DND-41 (cell line): ENCODE measurements at regions not wholly inside any gene's neighbourhood (a gene's known extent, or its start where the extent isn't known, plus 50 kb on each side); places are given as distances from the start of the nearest gene placed in this dataset.

Source experiments
- ATAC-seq: fragments of 200-7000 bp; cut with Tn5 transposase; 3 replicates; pipeline ENCODE4 v1.9.1; 2021; ENCODE audit warnings: low read depth; ENCODE audit not compliant: insufficient read depth
- DNase-seq: peaks from one replicate; pipeline ENCODE4 v3.0.0-alpha.2; 2020
- H2AFZ ChIP-seq: 2 replicates; pipeline ENCODE4 v1.6.0; 2012; ENCODE audit warnings: low read depth, low read length
- H3K27ac ChIP-seq: 2 replicates; pipeline ENCODE4 v1.5.1; 2012; ENCODE audit warnings: low read length, inconsistent platforms
- H3K27me3 ChIP-seq: fragments of 200-600 bp; sonication (generic); 2 replicates; pipeline ENCODE4 v1.6.0; 2012; ENCODE audit warnings: low read length, mild to moderate bottlenecking, inconsistent platforms; ENCODE audit not compliant: insufficient read depth, poor library complexity
- H3K36me3 ChIP-seq: 2 replicates; pipeline ENCODE4 v1.5.1; 2012; ENCODE audit warnings: low read length, inconsistent platforms; ENCODE audit not compliant: insufficient read depth
- H3K4me1 ChIP-seq: 2 replicates; pipeline ENCODE4 v1.5.1; 2012; ENCODE audit warnings: mild to moderate bottlenecking, low read length; ENCODE audit not compliant: insufficient read depth
- H3K4me2 ChIP-seq: 2 replicates; pipeline ENCODE4 v1.6.0; 2012; ENCODE audit warnings: mild to moderate bottlenecking, moderate library complexity, low read length, inconsistent platforms; ENCODE audit not compliant: insufficient read depth
- H3K4me3 ChIP-seq, 2 experiments: fragments of 200-600 bp in 1 of 2; shearing (Covaris generic) in 1 of 2; 2 replicates each; pipeline ENCODE4 v1.5.1; 2012 to 2016; ENCODE audit warnings: inconsistent platforms in 2 of 2, low read length in 2 of 2, mild to moderate bottlenecking in 2 of 2, low read depth in 1 of 2, moderate library complexity in 1 of 2
- H3K79me2 ChIP-seq: 2 replicates; pipeline ENCODE4 v1.6.0; 2012; ENCODE audit warnings: low read length, inconsistent platforms; ENCODE audit not compliant: insufficient read depth
- H3K9ac ChIP-seq: 2 replicates; pipeline ENCODE4 v1.6.0; 2012; ENCODE audit warnings: low read depth, mild to moderate bottlenecking, inconsistent platforms, low read length, moderate library complexity
- H3K9me3 ChIP-seq: 2 replicates; pipeline ENCODE4 v1.5.1; 2012; ENCODE audit warnings: low read length, moderate library complexity, mild to moderate bottlenecking, inconsistent platforms; ENCODE audit not compliant: insufficient read depth, severe bottlenecking
- H4K20me1 ChIP-seq: 2 replicates; pipeline ENCODE4 v1.6.0; 2012; ENCODE audit warnings: low read length; ENCODE audit not compliant: insufficient read depth
- EZH2 ChIP-seq: IDR thresholded peaks from 3 replicates; pipeline ENCODE4 v1.6.1; 2012; ENCODE audit warnings: borderline replicate concordance, low read depth, mild to moderate bottlenecking, moderate library complexity, low read length, inconsistent platforms; ENCODE audit not compliant: severe bottlenecking
- TF ChIP-seq, protein P1 (sequence below): IDR thresholded peaks from 2 replicates; pipeline ENCODE4 v1.5.1; 2012; ENCODE audit warnings: borderline replicate concordance, low read length, moderate library complexity, mild to moderate bottlenecking; ENCODE audit not compliant: poor library complexity, severe bottlenecking; ENCODE audit errors: extremely low read depth

DNA sequence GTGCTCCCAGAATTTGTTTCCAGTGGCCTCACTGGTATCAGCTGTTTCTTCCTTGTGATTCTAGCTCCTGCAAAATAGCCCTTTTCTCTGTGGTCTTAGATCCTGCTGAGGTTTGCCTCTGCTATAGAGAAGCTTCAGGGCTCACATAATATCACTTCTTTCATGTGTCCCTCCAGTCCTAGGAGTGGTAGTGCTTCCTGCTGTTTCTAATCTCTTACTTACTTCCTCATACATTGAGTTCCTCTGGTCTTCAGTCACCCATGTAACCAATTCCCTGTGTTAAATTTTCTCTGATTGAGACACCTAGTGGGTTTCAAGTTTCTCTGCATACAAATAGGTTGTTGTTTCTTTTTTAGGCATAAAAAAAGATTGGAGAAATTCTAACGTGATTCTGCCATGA is 1567.9 kb downstream of the ARAP2 start:
- no peak for TF ChIP-seq EZH2
- TF ChIP-seq, protein P1, sequence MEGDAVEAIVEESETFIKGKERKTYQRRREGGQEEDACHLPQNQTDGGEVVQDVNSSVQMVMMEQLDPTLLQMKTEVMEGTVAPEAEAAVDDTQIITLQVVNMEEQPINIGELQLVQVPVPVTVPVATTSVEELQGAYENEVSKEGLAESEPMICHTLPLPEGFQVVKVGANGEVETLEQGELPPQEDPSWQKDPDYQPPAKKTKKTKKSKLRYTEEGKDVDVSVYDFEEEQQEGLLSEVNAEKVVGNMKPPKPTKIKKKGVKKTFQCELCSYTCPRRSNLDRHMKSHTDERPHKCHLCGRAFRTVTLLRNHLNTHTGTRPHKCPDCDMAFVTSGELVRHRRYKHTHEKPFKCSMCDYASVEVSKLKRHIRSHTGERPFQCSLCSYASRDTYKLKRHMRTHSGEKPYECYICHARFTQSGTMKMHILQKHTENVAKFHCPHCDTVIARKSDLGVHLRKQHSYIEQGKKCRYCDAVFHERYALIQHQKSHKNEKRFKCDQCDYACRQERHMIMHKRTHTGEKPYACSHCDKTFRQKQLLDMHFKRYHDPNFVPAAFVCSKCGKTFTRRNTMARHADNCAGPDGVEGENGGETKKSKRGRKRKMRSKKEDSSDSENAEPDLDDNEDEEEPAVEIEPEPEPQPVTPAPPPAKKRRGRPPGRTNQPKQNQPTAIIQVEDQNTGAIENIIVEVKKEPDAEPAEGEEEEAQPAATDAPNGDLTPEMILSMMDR: no peak
- Histone ChIP-seq H3K4me1 (no peaks in the 10 kb centered on the region), H2AFZ (no peak overlapping the region), H3K9ac (no peak overlapping the region), H3K27me3 (no peaks in the 10 kb centered on the region), H3K27ac (no peak overlapping the region), H3K36me3 (no peaks in the 10 kb centered on the region), H3K79me2 (no peaks in the 10 kb centered on the region), H4K20me1 (no peaks in the 10 kb centered on the region), H3K9me3 (no peaks in the 10 kb centered on the region), H3K4me2 (no peak overlapping the region), H3K4me3 (no peak overlapping the region)
- ATAC-seq (no peak), DNase-seq (no peak)

DNA sequence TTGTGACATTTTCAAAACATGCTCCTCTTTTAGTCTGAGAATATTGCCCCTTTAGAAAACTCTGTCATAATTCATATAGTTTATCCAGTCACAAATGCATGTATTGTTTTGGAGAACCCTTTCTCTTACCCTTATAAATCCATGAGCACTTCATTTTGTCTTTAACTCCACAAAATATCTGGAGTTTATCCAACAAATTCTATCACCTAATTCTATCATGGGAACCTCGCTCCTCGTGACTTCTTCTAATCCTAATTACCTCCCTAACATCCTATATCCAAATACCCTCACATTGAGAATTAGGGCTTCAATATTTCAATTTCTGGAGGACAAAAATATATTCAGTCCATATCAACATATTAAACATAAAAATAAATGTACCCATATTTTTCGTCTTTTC is 1565.9 kb downstream of the ARAP2 start:
- Histone ChIP-seq H3K4me1 (no peaks in the 10 kb centered on the region), H4K20me1 (no peaks in the 10 kb centered on the region), H3K4me3 (no peak overlapping the region), H3K9me3 (no peaks in the 10 kb centered on the region), H3K4me2 (no peak overlapping the region), H3K27ac (no peak overlapping the region), H3K27me3 (no peaks in the 10 kb centered on the region), H3K36me3 (no peaks in the 10 kb centered on the region), H3K9ac (no peak overlapping the region), H3K79me2 (no peaks in the 10 kb centered on the region), H2AFZ (no peak overlapping the region)
- DNase-seq (no peak), ATAC-seq (no peak)
- no peak for TF ChIP-seq EZH2
- TF ChIP-seq, protein P1: no peak

DNA sequence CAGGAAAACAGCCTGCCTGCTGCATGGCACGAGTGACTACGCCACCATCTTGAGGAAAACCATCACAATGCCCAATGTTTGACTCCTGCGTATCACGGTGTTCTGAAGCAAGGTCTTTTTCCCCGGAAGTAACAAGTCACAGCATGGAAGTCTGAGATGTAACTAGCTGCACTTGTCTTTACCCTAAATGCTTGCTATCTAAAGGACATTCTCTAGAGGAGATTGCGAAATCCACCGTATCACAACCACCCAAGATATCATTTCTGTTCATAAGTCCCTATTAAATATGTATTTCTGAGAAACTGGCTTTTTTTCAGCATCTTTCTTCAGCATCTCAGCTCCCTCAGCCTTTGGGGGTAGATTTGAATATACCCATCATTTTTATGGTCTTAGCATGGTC is 1565.1 kb downstream of the ARAP2 start:
- no peaks in the 10 kb centered on the region for H3K9me3 ChIP-seq
- TF ChIP-seq, protein P1: no peak
- no peak for TF ChIP-seq EZH2
- H3K27ac ChIP-seq: no peak overlapping the region

DNA sequence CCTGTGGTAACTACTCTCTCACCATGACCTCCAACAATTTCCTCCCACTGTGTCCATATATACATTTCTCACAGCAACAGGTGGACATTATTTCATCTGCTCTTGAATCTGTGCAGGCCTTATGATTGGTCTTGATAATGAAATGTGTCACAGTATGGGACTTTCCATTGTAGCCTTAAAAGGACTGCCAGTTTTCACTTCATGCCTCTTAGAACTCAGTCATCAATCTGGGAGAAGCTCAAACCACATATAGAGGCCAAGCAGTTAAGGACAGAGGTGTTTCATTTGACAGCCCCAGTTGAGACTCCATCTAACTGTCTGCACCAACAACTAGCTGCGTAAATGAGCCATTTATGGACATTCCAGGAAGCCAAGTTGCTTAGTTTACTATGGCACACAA is 1534.8 kb downstream of the ARAP2 start:
- ATAC-seq (no peak), DNase-seq (no peak)
- H3K27me3 ChIP-seq: no peaks in the 10 kb centered on the region
- no peaks in the 10 kb centered on the region for H3K9me3 ChIP-seq
- no peak overlapping the region for H3K9ac ChIP-seq
- no peak overlapping the region for H3K4me2 ChIP-seq
- no peak overlapping the region for H3K4me3 ChIP-seq
- H2AFZ ChIP-seq: no peak overlapping the region
- H3K27ac ChIP-seq: no peak overlapping the region
- H3K4me1 ChIP-seq: no peaks in the 10 kb centered on the region
- H3K36me3 ChIP-seq: no peaks in the 10 kb centered on the region
- no peaks in the 10 kb centered on the region for H3K79me2 ChIP-seq
- no peaks in the 10 kb centered on the region for H4K20me1 ChIP-seq
- TF ChIP-seq EZH2: no peak
- TF ChIP-seq, protein P1: no peak

More for the DNA sequence above, 1565.1 kb downstream of the ARAP2 start:
- no peaks in the 10 kb centered on the region for H3K79me2 ChIP-seq
- no peaks in the 10 kb centered on the region for H3K4me1 ChIP-seq
- no peaks in the 10 kb centered on the region for H4K20me1 ChIP-seq
- no peak overlapping the region for H2AFZ ChIP-seq
- no peak overlapping the region for H3K9ac ChIP-seq
- no peaks in the 10 kb centered on the region for H3K27me3 ChIP-seq
- H3K4me3 ChIP-seq: no peak overlapping the region
- DNase-seq (no peak), ATAC-seq (no peak)
- no peaks in the 10 kb centered on the region for H3K36me3 ChIP-seq
- H3K4me2 ChIP-seq: no peak overlapping the region
